HCT116 (cell line): ENCODE measurements at regions not wholly inside any gene's neighbourhood (a gene's known extent, or its start where the extent isn't known, plus 50 kb on each side); places are given as distances from the start of the nearest gene placed in this dataset.

Experiments used
- ATAC-seq: fragments of 200-7000 bp; cut with Tn5 transposase; 2 replicates; pipeline ENCODE4 v1.9.1; 2020; ENCODE audit warnings: mild to moderate bottlenecking, moderate library complexity
- BruUV-seq: library from RNA; stranded (reverse); fragments of 400-500 nt; replicated peaks from 2 replicates; lab custom pipeline; 2021; lab: Mats Ljungman, UMichigan
- CTCF ChIA-PET: fragments of 300-600 bp; sonication (Branson Sonifier 250); formaldehyde crosslinking; loops from one replicate; lab custom pipeline; 2021; ENCODE audit warnings: antibody characterized with exemption; lab: Charles Lee
- POLR2A ChIA-PET: fragments of 300-600, 350-600 bp; sonication (Branson Sonifier 250); formaldehyde crosslinking; loops from one replicate; lab custom pipeline; 2021; ENCODE audit warnings: antibody characterized with exemption; lab: Charles Lee
- RAD21 ChIA-PET, 2 experiments: fragments of 300-600 bp; sonication (Branson Sonifier 250); formaldehyde crosslinking; loops; one replicate each; lab custom pipeline; 2023; ENCODE audit warnings: low total read pairs in 2 of 2; ENCODE audit not compliant: uncharacterized antibody in 2 of 2, unreplicated experiment in 2 of 2, low non-redundant PET in 1 of 2; lab: Charles Lee
- DNase-seq: peaks from one replicate; pipeline ENCODE4 v3.0.0-alpha.2; 2010; ENCODE audit warnings: low read depth, low spot score
- H2AFZ ChIP-seq: fragments of 200-600 bp; shearing (Covaris generic), sonication (generic); 2 replicates; pipeline ENCODE4 v1.6.1; 2017; ENCODE audit warnings: low read depth, mixed run types, mixed read lengths, antibody characterized with exemption, low read length; ENCODE audit not compliant: poor library complexity, severe bottlenecking
- H3K27ac ChIP-seq: 2 replicates; pipeline ENCODE4 v1.5.1; 2012; ENCODE audit warnings: low read depth, low read length
- H3K27me3 ChIP-seq: fragments of 200-600 bp; sonication (generic); 2 replicates; pipeline ENCODE4 v1.6.1; 2016; ENCODE audit warnings: mixed run types, low read length, mixed read lengths; ENCODE audit not compliant: insufficient read depth
- H3K36me3 ChIP-seq, 2 experiments: fragments of 200-500 bp in 1 of 2; fragments of 200-600 bp in 1 of 2; sonication (Bioruptor generic) in 1 of 2; sonication (generic) in 1 of 2; 2 replicates each; pipeline versions ENCODE4 v1.5.1 to v1.6.1; 2014 to 2016; ENCODE audit warnings: low read length in 2 of 2, inconsistent platforms in 1 of 2, mixed read lengths in 1 of 2, mixed run types in 1 of 2; ENCODE audit not compliant: insufficient read depth in 2 of 2, control insufficient read depth in 1 of 2
- H3K4me1 ChIP-seq, 2 experiments: fragments of 200-600 bp in 1 of 2; sonication (generic) in 1 of 2; 2 replicates each; pipeline versions ENCODE4 v1.5.1 to v1.6.1; 2012 to 2017; ENCODE audit warnings: low read length in 2 of 2, inconsistent platforms in 1 of 2, mild to moderate bottlenecking in 1 of 2, mixed read lengths in 1 of 2, mixed run types in 1 of 2, moderate library complexity in 1 of 2; ENCODE audit not compliant: insufficient read depth in 2 of 2, control insufficient read depth in 1 of 2
- H3K4me2 ChIP-seq: fragments of 200-600 bp; sonication (generic); 2 replicates; pipeline ENCODE4 v1.6.1; 2017; ENCODE audit warnings: mixed run types, low read length, mixed read lengths
- H3K4me3 ChIP-seq, 2 experiments: fragments of 200-600 bp in 1 of 2; sonication (generic) in 1 of 2; replicated peaks in 1 of 2; 2 replicates each; pipeline ENCODE4 v1.5.1; 2011 to 2016; ENCODE audit warnings: low read length in 2 of 2, control low read depth in 1 of 2, low read depth in 1 of 2, mild to moderate bottlenecking in 1 of 2, mixed read lengths in 1 of 2, mixed run types in 1 of 2
- H3K79me2 ChIP-seq: fragments of 200-600 bp; sonication (generic); 2 replicates; pipeline ENCODE4 v1.6.1; 2017; ENCODE audit warnings: mild to moderate bottlenecking, mixed run types, low read length, moderate library complexity, mixed read lengths; ENCODE audit not compliant: insufficient read depth
- H3K9ac ChIP-seq: fragments of 200-600 bp; sonication (generic); 2 replicates; pipeline ENCODE4 v1.6.1; 2016; ENCODE audit warnings: low read length, mixed read lengths
- H3K9me2 ChIP-seq: fragments of 200-600 bp; sonication (generic), shearing (Covaris generic); 2 replicates; pipeline ENCODE4 v1.6.1; 2017; ENCODE audit warnings: mixed run types, mild to moderate bottlenecking, moderate library complexity; ENCODE audit not compliant: insufficient read depth
- H3K9me3 ChIP-seq, 2 experiments: fragments of 200-500 bp in 1 of 2; fragments of 200-600 bp in 1 of 2; sonication (Bioruptor generic) in 1 of 2; sonication (generic) in 1 of 2; 2 replicates each; pipeline ENCODE4 v1.6.1; 2014 to 2017; ENCODE audit warnings: low read length in 2 of 2, mixed read lengths in 2 of 2, inconsistent platforms in 1 of 2, low read depth in 1 of 2, mild to moderate bottlenecking in 1 of 2, mixed run types in 1 of 2, moderate library complexity in 1 of 2; ENCODE audit not compliant: control insufficient read depth in 1 of 2, insufficient read depth in 1 of 2
- H4K20me1 ChIP-seq: fragments of 200-600 bp; sonication (generic), shearing (Covaris generic); 2 replicates; pipeline ENCODE4 v1.6.1; 2017; ENCODE audit warnings: mixed run types, mild to moderate bottlenecking, moderate library complexity; ENCODE audit not compliant: insufficient read depth
- CBX3 ChIP-seq: IDR thresholded peaks from 2 replicates; pipeline ENCODE4 v1.6.1; 2012; ENCODE audit warnings: low read depth
- CEBPB ChIP-seq: IDR thresholded peaks from 2 replicates; pipeline ENCODE4 v1.6.1; 2012; ENCODE audit warnings: low read depth
- EGR1 ChIP-seq: IDR thresholded peaks from 2 replicates; pipeline ENCODE4 v1.6.1; 2012; ENCODE audit warnings: low read depth
- ELF1 ChIP-seq: IDR thresholded peaks from 2 replicates; pipeline ENCODE4 v1.6.1; 2012; ENCODE audit warnings: low read depth, borderline replicate concordance
- EZH2phosphoT487 ChIP-seq: fragments of 200-600 bp; IDR thresholded peaks from 2 replicates; pipeline ENCODE4 v1.6.1; 2018; ENCODE audit warnings: antibody characterized with exemption, borderline replicate concordance
- JUND ChIP-seq: IDR thresholded peaks from 2 replicates; pipeline ENCODE4 v1.6.1; 2012
- SIN3A ChIP-seq: IDR thresholded peaks from 2 replicates; pipeline ENCODE4 v1.6.1; 2012; ENCODE audit warnings: low read depth
- SP1 ChIP-seq: IDR thresholded peaks from 2 replicates; pipeline ENCODE4 v1.6.1; 2012; ENCODE audit warnings: low read depth
- SRF ChIP-seq: IDR thresholded peaks from 2 replicates; pipeline ENCODE4 v1.6.1; 2012; ENCODE audit warnings: low read depth
- TCF7L2 ChIP-seq: IDR thresholded peaks from 2 replicates; pipeline ENCODE4 v1.7.0; 2011; ENCODE audit warnings: borderline replicate concordance, inconsistent platforms; ENCODE audit not compliant: insufficient read depth, insufficient read length; ENCODE audit errors: extremely low read depth
- YY1 ChIP-seq: IDR thresholded peaks from 2 replicates; pipeline ENCODE4 v1.6.1; 2011; ENCODE audit warnings: low read length, low read depth, moderate library complexity, mild to moderate bottlenecking; ENCODE audit not compliant: insufficient replicate concordance; ENCODE audit errors: extremely low read depth
- ZFX ChIP-seq: fragments of 450-650 bp; IDR thresholded peaks from 2 replicates; pipeline ENCODE4 v1.6.1; 2017
- intact Hi-C: fragments of 100-400 bp; cut with micrococcal nuclease; formaldehyde crosslinking; loops from 2 replicates; pipeline ENCODE4 v1.10.0; 2022
- TF ChIP-seq, protein P1 (sequence below): IDR thresholded peaks from 2 replicates; pipeline ENCODE4 v1.6.1; 2012; ENCODE audit warnings: low read depth
- TF ChIP-seq, protein P2 (sequence below): IDR thresholded peaks from 2 replicates; pipeline ENCODE4 v1.6.1; 2012

- no peak for TF ChIP-seq YY1
- TF ChIP-seq EGR1, result no peak
- no peak for TF ChIP-seq SRF
- TF ChIP-seq SIN3A, result no peak
- TF ChIP-seq, protein P1, sequence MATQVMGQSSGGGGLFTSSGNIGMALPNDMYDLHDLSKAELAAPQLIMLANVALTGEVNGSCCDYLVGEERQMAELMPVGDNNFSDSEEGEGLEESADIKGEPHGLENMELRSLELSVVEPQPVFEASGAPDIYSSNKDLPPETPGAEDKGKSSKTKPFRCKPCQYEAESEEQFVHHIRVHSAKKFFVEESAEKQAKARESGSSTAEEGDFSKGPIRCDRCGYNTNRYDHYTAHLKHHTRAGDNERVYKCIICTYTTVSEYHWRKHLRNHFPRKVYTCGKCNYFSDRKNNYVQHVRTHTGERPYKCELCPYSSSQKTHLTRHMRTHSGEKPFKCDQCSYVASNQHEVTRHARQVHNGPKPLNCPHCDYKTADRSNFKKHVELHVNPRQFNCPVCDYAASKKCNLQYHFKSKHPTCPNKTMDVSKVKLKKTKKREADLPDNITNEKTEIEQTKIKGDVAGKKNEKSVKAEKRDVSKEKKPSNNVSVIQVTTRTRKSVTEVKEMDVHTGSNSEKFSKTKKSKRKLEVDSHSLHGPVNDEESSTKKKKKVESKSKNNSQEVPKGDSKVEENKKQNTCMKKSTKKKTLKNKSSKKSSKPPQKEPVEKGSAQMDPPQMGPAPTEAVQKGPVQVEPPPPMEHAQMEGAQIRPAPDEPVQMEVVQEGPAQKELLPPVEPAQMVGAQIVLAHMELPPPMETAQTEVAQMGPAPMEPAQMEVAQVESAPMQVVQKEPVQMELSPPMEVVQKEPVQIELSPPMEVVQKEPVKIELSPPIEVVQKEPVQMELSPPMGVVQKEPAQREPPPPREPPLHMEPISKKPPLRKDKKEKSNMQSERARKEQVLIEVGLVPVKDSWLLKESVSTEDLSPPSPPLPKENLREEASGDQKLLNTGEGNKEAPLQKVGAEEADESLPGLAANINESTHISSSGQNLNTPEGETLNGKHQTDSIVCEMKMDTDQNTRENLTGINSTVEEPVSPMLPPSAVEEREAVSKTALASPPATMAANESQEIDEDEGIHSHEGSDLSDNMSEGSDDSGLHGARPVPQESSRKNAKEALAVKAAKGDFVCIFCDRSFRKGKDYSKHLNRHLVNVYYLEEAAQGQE, result no peak
- TF ChIP-seq CEBPB, result no peak
- no peak for TF ChIP-seq TCF7L2
- TF ChIP-seq CBX3, result no peak
- TF ChIP-seq, protein P2, sequence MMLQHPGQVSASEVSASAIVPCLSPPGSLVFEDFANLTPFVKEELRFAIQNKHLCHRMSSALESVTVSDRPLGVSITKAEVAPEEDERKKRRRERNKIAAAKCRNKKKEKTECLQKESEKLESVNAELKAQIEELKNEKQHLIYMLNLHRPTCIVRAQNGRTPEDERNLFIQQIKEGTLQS, result no peak
- TF ChIP-seq JUND, result no peak
- TF ChIP-seq EZH2phosphoT487, result no peak
- no peak for TF ChIP-seq ELF1
- no peak for TF ChIP-seq ZFX
- no peak for TF ChIP-seq SP1
- TF ChIP-seq, all 23 proteins: peak for 0
- Histone ChIP-seq H3K9me2 (no peaks in the 10 kb centered on the region), H2AFZ (no peak overlapping the region), H3K4me3 (no peak overlapping the region), H3K27me3 (0 out of 2 replicates have a peak, but pooled peaks cover 13% of the 10 kb centered on the region), H3K9ac (no peak overlapping the region), H3K27ac (no peak overlapping the region), H3K36me3 (no peaks in the 10 kb centered on the region), H3K4me1 (no peaks in the 10 kb centered on the region), H3K9me3 (no peaks in the 10 kb centered on the region), H3K4me2 (no peak overlapping the region), H4K20me1 (no peaks in the 10 kb centered on the region), H3K79me2 (no peaks in the 10 kb centered on the region)
- BruUV-seq, result no TSS peak
- POLR2A ChIA-PET, result no interaction called here
- CTCF ChIA-PET, result no interaction called here
- no peak for DNase-seq
- ATAC-seq, result no peak
- intact Hi-C loops, result no loop called here
- RAD21 ChIA-PET, result no interaction called here
Observed at GRCh38 chr2:237033536-237034060, 52.1 kb upstream of the COPS8 start.
